ENCODE measurements at regions not wholly inside any gene's neighbourhood (a gene's known extent, or its start where the extent isn't known, plus 50 kb on each side); places are given as distances from the start of the nearest gene placed in this dataset.

DNA sequence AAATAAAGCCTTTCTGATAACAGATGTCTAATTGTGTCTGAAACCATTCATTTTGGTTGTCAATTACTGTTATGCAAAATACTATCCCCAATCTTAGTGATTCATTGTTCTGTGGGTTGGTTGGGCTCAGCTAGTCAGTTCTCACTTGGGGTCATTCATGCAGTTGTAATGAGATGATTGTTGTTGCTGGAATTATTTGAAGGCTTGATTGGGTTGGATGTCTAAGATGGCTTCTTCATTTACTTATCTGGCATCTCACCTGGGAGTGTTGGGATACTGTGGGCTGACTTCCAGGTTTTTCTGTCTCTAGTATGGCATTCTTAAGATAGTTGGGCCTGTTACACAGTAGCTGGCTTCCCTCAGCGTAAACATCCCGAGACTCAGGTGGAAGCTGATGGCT is 217.8 kb upstream of the B3GALT2 start:
- H3K36me3 Mint-ChIP-seq (ENCODE audit: low read depth): no peaks in the 10 kb centered on the region
- 97 to 100% methylated on average over 2 of the region's 2 CpGs for WGBS, 2 experiments (ENCODE audit: insufficient coverage in 1 of 2, insufficient read length in 1 of 2)
- peaks cover 3% of the 10 kb centered on the region for H3K4me1 Mint-ChIP-seq
- no peaks in the 10 kb centered on the region for H3K9me3 Mint-ChIP-seq
- no peak overlapping the region for H3K27ac Mint-ChIP-seq
- H3K4me3 Mint-ChIP-seq: no peak overlapping the region
- TF ChIP-seq, protein P1, sequence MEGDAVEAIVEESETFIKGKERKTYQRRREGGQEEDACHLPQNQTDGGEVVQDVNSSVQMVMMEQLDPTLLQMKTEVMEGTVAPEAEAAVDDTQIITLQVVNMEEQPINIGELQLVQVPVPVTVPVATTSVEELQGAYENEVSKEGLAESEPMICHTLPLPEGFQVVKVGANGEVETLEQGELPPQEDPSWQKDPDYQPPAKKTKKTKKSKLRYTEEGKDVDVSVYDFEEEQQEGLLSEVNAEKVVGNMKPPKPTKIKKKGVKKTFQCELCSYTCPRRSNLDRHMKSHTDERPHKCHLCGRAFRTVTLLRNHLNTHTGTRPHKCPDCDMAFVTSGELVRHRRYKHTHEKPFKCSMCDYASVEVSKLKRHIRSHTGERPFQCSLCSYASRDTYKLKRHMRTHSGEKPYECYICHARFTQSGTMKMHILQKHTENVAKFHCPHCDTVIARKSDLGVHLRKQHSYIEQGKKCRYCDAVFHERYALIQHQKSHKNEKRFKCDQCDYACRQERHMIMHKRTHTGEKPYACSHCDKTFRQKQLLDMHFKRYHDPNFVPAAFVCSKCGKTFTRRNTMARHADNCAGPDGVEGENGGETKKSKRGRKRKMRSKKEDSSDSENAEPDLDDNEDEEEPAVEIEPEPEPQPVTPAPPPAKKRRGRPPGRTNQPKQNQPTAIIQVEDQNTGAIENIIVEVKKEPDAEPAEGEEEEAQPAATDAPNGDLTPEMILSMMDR (conservative IDR thresholded peaks at IDR 0.05): no peak
- Histone ChIP-seq H3K27ac (ENCODE audit: low read depth, low read length) (no peak overlapping the region), H3K9ac (ENCODE audit: extremely low read depth, low read length, poor library complexity, severe bottlenecking) (no peak overlapping the region), H3K4me1 (ENCODE audit: control insufficient read depth, insufficient read depth, low read length) (no peaks in the 10 kb centered on the region), H3K4me3 (ENCODE audit: low read length) (no peak overlapping the region), H3K36me3 (ENCODE audit: control insufficient read depth, insufficient read depth, low read length) (no peaks in the 10 kb centered on the region), H3K27me3 (ENCODE audit: control insufficient read depth, insufficient read depth, low read length, poor library complexity, severe bottlenecking) (no peaks in the 10 kb centered on the region), H3K9me3 (ENCODE audit: control insufficient read depth, low read length) (no peaks in the 10 kb centered on the region)
- no peaks in the 10 kb centered on the region for H3K27me3 Mint-ChIP-seq (ENCODE audit: insufficient read depth)
- DNase-seq: no peak

DNA sequence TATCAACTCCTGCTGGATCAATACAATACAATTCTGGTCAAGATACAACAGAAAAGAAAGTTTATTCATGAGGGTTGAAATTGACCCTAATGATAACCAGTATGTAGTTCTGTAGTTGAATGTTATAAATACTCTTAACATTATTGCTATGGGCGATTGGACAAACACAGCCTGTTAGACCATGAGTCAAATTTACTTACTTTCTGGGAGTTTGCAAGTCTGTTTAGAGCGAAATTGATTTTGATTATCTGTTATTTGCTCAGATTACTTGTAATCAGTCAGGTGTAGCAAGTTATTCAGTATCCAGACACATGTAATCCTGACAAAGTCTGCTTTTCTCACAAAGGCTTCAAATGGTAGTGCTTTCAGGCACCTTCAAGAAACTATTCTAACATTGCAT is 216.6 kb upstream of the B3GALT2 start:
- no peak overlapping the region for H3K4me3 Mint-ChIP-seq
- DNase-seq: no peak
- peaks cover 3% of the 10 kb centered on the region for H3K4me1 Mint-ChIP-seq
- H3K27me3 Mint-ChIP-seq (ENCODE audit: insufficient read depth): no peaks in the 10 kb centered on the region
- no peaks in the 10 kb centered on the region for H3K27me3 ChIP-seq (ENCODE audit: control insufficient read depth, insufficient read depth, low read length, poor library complexity, severe bottlenecking)
- no peaks in the 10 kb centered on the region for H3K9me3 ChIP-seq (ENCODE audit: control insufficient read depth, low read length)
- TF ChIP-seq, protein P1 (conservative IDR thresholded peaks at IDR 0.05): no peak
- H3K27ac Mint-ChIP-seq: no peak overlapping the region
- 80% methylated on average over 2 of the region's 2 CpGs; no CpG with 5 or more reads in 1 of the 2 experiments for WGBS, 2 experiments (ENCODE audit: insufficient coverage in 1 of 2, insufficient read length in 1 of 2)
- no peaks in the 10 kb centered on the region for H3K36me3 ChIP-seq (ENCODE audit: control insufficient read depth, insufficient read depth, low read length)
- no peak overlapping the region for H3K27ac ChIP-seq (ENCODE audit: low read depth, low read length)
- H3K4me3 ChIP-seq (ENCODE audit: low read length): no peak overlapping the region
- H3K9me3 Mint-ChIP-seq: no peaks in the 10 kb centered on the region
- H3K9ac ChIP-seq (ENCODE audit: extremely low read depth, low read length, poor library complexity, severe bottlenecking): no peak overlapping the region
- H3K36me3 Mint-ChIP-seq (ENCODE audit: low read depth): no peaks in the 10 kb centered on the region
- H3K4me1 ChIP-seq (ENCODE audit: control insufficient read depth, insufficient read depth, low read length): no peaks in the 10 kb centered on the region

DNA sequence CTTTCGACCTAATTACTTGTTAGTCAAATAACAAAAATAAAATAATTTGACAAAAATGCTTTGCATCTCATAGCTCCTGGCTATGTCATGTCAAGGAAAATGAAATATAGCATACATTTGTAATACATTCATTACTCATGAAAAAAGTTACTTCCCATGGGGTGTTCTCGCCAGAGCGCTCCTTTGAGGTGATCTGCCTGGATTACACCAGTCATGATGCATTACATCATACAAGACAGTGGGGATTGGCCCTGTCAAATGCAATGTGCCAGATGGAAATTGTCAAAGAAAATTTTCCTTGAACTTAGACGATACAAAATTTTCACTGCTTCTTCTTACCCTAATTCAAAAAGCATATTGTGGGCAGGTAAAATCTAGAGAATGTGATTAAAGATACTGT is 215.6 kb upstream of the B3GALT2 start:
- TF ChIP-seq, protein P1 (conservative IDR thresholded peaks at IDR 0.05): no peak
- H3K9ac ChIP-seq (ENCODE audit: extremely low read depth, low read length, poor library complexity, severe bottlenecking): no peak overlapping the region
- H3K4me1 ChIP-seq (ENCODE audit: control insufficient read depth, insufficient read depth, low read length): no peaks in the 10 kb centered on the region
- Mint-ChIP-seq H3K27me3 (ENCODE audit: insufficient read depth) (no peaks in the 10 kb centered on the region), H3K4me3 (no peak overlapping the region), H3K36me3 (ENCODE audit: low read depth) (no peaks in the 10 kb centered on the region), H3K9me3 (no peaks in the 10 kb centered on the region), H3K27ac (no peak overlapping the region), H3K4me1 (peaks cover 3% of the 10 kb centered on the region)
- no peak for DNase-seq
- no peak overlapping the region for H3K27ac ChIP-seq (ENCODE audit: low read depth, low read length)
- H3K4me3 ChIP-seq (ENCODE audit: low read length): no peak overlapping the region
- H3K27me3 ChIP-seq (ENCODE audit: control insufficient read depth, insufficient read depth, low read length, poor library complexity, severe bottlenecking): no peaks in the 10 kb centered on the region
- 89 to 100% methylated on average over 2 to 3 of the region's 4 CpGs for WGBS, 2 experiments (ENCODE audit: insufficient coverage in 1 of 2, insufficient read length in 1 of 2)
- H3K36me3 ChIP-seq (ENCODE audit: control insufficient read depth, insufficient read depth, low read length): no peaks in the 10 kb centered on the region
- no peaks in the 10 kb centered on the region for H3K9me3 ChIP-seq (ENCODE audit: control insufficient read depth, low read length)
